Tibial nerve (tissue), 4 donors: ENCODE measurements at regions not wholly inside any gene's neighbourhood (a gene's known extent, or its start where the extent isn't known, plus 50 kb on each side); places are given as distances from the start of the nearest gene placed in this dataset.

Experiments used
- EP300 ChIP-seq, 2 donors: sonication (generic); formaldehyde crosslinking; IDR thresholded peaks; one replicate each; pipeline ENCODE4 v1.6.1; 2017; ENCODE audit warnings: antibody characterized with exemption in 2 of 2, mild to moderate bottlenecking in 1 of 2
- POLR2A ChIP-seq, 2 donors: fragments of 450-650 bp; IDR thresholded peaks; one replicate each; pipeline ENCODE4 v1.6.1; 2017; ENCODE audit warnings: antibody characterized with exemption in 2 of 2, mild to moderate bottlenecking in 2 of 2, moderate library complexity in 2 of 2
- TF ChIP-seq, protein P1 (sequence below), 5 experiments: fragments of 200-600 bp in 3 of 5; fragments of 450-650 bp in 2 of 5; sonication (generic) in 3 of 5; IDR thresholded peaks; one replicate each; pipeline ENCODE4 v1.5.1; 2016 to 2019; ENCODE audit warnings: antibody characterized with exemption in 5 of 5, mild to moderate bottlenecking in 3 of 5, moderate library complexity in 2 of 5

- TF ChIP-seq, protein P1, sequence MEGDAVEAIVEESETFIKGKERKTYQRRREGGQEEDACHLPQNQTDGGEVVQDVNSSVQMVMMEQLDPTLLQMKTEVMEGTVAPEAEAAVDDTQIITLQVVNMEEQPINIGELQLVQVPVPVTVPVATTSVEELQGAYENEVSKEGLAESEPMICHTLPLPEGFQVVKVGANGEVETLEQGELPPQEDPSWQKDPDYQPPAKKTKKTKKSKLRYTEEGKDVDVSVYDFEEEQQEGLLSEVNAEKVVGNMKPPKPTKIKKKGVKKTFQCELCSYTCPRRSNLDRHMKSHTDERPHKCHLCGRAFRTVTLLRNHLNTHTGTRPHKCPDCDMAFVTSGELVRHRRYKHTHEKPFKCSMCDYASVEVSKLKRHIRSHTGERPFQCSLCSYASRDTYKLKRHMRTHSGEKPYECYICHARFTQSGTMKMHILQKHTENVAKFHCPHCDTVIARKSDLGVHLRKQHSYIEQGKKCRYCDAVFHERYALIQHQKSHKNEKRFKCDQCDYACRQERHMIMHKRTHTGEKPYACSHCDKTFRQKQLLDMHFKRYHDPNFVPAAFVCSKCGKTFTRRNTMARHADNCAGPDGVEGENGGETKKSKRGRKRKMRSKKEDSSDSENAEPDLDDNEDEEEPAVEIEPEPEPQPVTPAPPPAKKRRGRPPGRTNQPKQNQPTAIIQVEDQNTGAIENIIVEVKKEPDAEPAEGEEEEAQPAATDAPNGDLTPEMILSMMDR (IDR thresholded peaks at IDR 0.05) = no peak
- no peak for TF ChIP-seq POLR2A (IDR thresholded peaks at IDR 0.05)
- TF ChIP-seq EP300 (IDR thresholded peaks at IDR 0.05) = no peak
Observed at GRCh38 chr15:87196498-87196897, 1060.0 kb downstream of the NTRK3 start.
